Left ventricle myocardium inferior (tissue), 1 donor: ENCODE measurements at regions not wholly inside any gene's neighbourhood (a gene's known extent, or its start where the extent isn't known, plus 50 kb on each side); places are given as distances from the start of the nearest gene placed in this dataset.
"Not testable (repeated sequence)": the region's sequence is repeated elsewhere in the genome, so short reads cannot be mapped to it uniquely, and the experiment has no call there.

Source experiments
- DNase-seq: peaks from one replicate; pipeline ENCODE4 v3.0.0-alpha.2; 2020
- H3K27ac ChIP-seq: fragments of 200-600 bp; replicated peaks from 2 replicates; pipeline ENCODE4 v1.8.0; 2021
- H3K27me3 ChIP-seq: fragments of 200-600 bp; 2 replicates; pipeline ENCODE4 v1.8.0; 2021; ENCODE audit warnings: low read depth
- H3K36me3 ChIP-seq: fragments of 200-600 bp; 2 replicates; pipeline ENCODE4 v1.8.0; 2021
- H3K4me1 ChIP-seq: fragments of 200-600 bp; 2 replicates; pipeline ENCODE4 v1.8.0; 2021
- H3K4me3 ChIP-seq: fragments of 200-600 bp; 2 replicates; pipeline ENCODE4 v1.8.0; 2021; ENCODE audit warnings: mild to moderate bottlenecking, moderate library complexity
- H3K9me3 ChIP-seq: fragments of 200-600 bp; replicated peaks from 2 replicates; pipeline ENCODE4 v1.8.0; 2021
- intact Hi-C: fragments of 100-400 bp; cut with micrococcal nuclease; formaldehyde crosslinking; loops from one replicate; pipeline ENCODE4 v1.11.0; 2022
- TF ChIP-seq, protein P1 (sequence below): fragments of 200-600 bp; IDR thresholded peaks from 2 replicates; pipeline ENCODE4 v1.8.0; 2021; ENCODE audit warnings: antibody characterized with exemption, mild to moderate bottlenecking, borderline replicate concordance
- donor health status: DM: no; HTN: yes; CAD: no; lungs with severe emphysema.

DNA sequence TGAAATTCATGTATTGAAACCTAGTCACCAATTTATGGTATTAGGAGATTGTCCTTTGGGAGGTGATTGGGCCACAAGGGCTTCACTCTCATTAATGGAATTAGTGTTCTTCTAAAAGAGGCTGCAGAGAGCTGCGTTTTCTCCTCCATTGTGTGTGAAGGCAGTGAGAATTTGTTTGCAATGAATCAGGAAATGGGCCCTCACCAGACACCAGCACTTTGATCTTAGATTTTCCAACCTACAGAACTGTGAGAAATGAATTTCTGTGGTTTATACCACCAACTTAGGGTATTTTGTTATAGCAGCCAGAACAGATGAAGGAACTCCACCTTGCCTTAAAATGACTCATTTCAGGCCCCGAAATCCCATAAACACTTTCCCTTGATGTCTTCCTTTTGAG lies 544.2 kb downstream of the RWDD3 start:
- H3K9me3 ChIP-seq: no peaks in the 10 kb centered on the region
- H3K27me3 ChIP-seq: no peaks in the 10 kb centered on the region
- H3K27ac ChIP-seq: no peak overlapping the region
- H3K36me3 ChIP-seq: no peaks in the 10 kb centered on the region
- no peaks in the 10 kb centered on the region for H3K4me1 ChIP-seq
- H3K4me3 ChIP-seq: no peak overlapping the region
- intact Hi-C loops: no loop called here
- no peak for DNase-seq
- TF ChIP-seq, protein P1, sequence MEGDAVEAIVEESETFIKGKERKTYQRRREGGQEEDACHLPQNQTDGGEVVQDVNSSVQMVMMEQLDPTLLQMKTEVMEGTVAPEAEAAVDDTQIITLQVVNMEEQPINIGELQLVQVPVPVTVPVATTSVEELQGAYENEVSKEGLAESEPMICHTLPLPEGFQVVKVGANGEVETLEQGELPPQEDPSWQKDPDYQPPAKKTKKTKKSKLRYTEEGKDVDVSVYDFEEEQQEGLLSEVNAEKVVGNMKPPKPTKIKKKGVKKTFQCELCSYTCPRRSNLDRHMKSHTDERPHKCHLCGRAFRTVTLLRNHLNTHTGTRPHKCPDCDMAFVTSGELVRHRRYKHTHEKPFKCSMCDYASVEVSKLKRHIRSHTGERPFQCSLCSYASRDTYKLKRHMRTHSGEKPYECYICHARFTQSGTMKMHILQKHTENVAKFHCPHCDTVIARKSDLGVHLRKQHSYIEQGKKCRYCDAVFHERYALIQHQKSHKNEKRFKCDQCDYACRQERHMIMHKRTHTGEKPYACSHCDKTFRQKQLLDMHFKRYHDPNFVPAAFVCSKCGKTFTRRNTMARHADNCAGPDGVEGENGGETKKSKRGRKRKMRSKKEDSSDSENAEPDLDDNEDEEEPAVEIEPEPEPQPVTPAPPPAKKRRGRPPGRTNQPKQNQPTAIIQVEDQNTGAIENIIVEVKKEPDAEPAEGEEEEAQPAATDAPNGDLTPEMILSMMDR: no peak

DNA sequence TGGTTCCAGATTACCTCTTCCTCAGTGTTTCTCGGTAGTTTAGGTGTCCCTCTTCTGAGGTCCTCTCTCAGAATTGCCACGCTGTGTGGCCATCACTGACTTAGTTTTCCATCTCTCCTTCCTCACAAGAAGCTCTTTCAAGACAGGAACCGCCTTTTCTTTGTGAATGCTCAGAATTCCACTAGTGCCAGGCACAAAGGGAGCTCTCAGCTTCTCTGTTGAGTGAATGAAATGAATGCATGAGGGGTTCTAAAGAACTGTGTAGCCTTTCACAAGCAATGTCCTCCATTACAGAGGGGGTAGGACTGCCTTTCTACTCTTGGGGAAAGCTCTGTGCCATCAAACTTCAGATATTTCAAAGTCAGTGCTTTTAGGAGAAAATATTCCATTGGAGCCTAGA lies 546.8 kb downstream of the RWDD3 start:
- Histone ChIP-seq H3K9me3 (no peaks in the 10 kb centered on the region), H3K27me3 (no peaks in the 10 kb centered on the region), H3K4me1 (no peaks in the 10 kb centered on the region), H3K27ac (no peak overlapping the region), H3K4me3 (no peak overlapping the region), H3K36me3 (no peaks in the 10 kb centered on the region)
- no peak for DNase-seq
- TF ChIP-seq, protein P1: no peak
- intact Hi-C loops: no loop called here

DNA sequence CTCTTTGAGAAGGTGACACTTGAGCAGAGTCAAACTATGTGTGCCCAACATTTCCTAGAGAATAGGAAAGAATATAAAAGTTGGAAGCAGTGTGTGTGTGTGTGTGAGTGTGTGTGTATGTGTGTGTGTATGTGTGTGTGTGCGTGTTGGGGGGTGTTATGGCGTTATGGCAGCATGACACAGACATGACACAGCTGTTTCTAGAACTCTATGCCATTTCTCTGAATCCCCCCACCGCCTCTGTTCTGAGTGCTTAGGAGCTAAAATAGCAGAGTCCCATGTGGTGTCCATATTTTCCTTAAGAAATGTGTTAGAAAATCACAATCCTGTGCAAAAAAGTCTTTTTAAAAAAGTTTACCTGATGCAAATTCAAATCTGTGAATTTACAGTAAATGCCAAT lies 556.1 kb downstream of the RWDD3 start:
- Histone ChIP-seq H3K27ac (no peak overlapping the region), H3K4me3 (no peak overlapping the region), H3K4me1 (no peaks in the 10 kb centered on the region), H3K9me3 (peaks cover 7% of the 10 kb centered on the region), H3K36me3 (no peaks in the 10 kb centered on the region), H3K27me3 (no peaks in the 10 kb centered on the region)
- intact Hi-C loops: no loop called here
- DNase-seq: no peak
- TF ChIP-seq, protein P1: no peak

DNA sequence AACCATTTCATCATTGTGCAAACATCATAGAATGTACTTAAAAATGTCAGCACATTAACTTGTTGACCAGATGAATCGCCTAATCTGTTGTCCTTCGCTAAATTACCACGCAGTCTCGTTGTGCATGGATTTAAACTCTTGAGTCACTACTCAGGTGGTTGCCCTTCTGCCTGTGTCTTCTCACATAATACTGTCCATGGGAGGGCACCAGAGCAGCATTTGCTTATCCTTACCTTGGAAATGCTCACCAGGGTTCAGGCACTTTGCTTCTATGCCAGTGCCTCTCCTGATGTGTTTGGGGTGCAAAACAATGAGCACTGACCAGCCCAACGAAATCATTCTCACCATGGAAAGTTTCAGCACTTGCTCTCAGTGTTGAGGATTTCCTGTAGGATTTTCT lies 559.9 kb downstream of the RWDD3 start:
- DNase-seq: no peak
- TF ChIP-seq, protein P1: no peak
- peaks cover 14% of the 10 kb centered on the region for H3K9me3 ChIP-seq
- H3K27me3 ChIP-seq: no peaks in the 10 kb centered on the region
- H3K27ac ChIP-seq: no peak overlapping the region
- H3K4me1 ChIP-seq: no peaks in the 10 kb centered on the region
- no peak overlapping the region for H3K4me3 ChIP-seq
- no peaks in the 10 kb centered on the region for H3K36me3 ChIP-seq
- intact Hi-C loops: no loop called here

DNA sequence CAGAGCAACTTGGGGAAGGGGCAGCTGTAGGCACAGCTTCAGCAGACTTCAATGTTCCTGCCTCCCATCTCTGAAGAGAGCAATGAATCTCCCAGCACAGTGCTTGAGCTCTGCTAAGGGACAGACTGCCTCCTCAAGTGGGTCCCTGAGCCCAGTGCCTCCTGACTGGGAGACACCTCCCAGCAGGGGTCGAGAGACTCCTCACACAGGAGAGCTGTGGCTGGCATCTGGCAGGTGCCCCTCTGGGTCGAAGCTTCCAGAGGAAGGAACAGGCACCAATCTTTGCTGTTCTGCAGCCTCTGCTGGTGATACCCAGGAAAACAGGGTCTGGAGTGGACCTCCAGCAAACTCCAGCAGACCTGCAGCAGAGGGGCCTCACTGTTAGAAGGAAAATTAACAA lies 563.8 kb downstream of the RWDD3 start:
- DNase-seq, H3K36me3 ChIP-seq, H3K27me3 ChIP-seq, H3K27ac ChIP-seq, H3K4me3 ChIP-seq, intact Hi-C loops, H3K4me1 ChIP-seq: not testable (repeated sequence)
- peaks cover 44% of the 10 kb centered on the region for H3K9me3 ChIP-seq

DNA sequence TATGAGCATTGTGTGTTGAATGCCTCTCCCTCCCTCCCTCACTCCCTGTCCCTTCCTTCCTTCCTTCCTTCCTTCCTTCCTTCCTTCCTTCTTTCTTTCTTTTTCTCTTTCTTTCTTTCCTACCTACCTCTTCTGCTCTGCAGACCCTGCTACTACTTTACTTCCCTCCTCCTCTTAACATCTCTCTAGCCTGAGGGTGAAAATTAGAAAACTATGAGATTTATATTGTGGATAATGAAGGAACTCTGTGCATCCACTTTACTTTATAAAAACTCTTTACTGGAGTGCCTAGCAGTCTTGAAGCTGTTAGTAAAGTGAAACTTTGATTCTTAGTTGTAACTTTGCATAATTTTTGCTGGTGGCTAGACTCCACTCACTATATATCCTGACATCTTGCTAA lies 572.2 kb downstream of the RWDD3 start:
- no peaks in the 10 kb centered on the region for H3K4me1 ChIP-seq
- TF ChIP-seq, protein P1: no peak

More for the DNA sequence above, 572.2 kb downstream of the RWDD3 start:
- H3K36me3 ChIP-seq: no peaks in the 10 kb centered on the region
- intact Hi-C loops: no loop called here
- no peak for DNase-seq
- H3K4me3 ChIP-seq: no peak overlapping the region
- H3K27me3 ChIP-seq: no peaks in the 10 kb centered on the region
- peaks cover 23% of the 10 kb centered on the region for H3K9me3 ChIP-seq
- no peak overlapping the region for H3K27ac ChIP-seq
